HepG2 (cell line): ENCODE measurements at regions not wholly inside any gene's neighbourhood (a gene's known extent, or its start where the extent isn't known, plus 50 kb on each side); places are given as distances from the start of the nearest gene placed in this dataset.

Experiments used
- AFF4 ChIP-seq: sonication (generic); formaldehyde crosslinking; IDR thresholded peaks from 2 replicates; pipeline ENCODE4 v1.4.0; 2020; ENCODE audit warnings: missing genetic modification reagents
- CENPBD1 ChIP-seq: sonication (generic); formaldehyde crosslinking; IDR thresholded peaks from 2 replicates; pipeline ENCODE4 v1.8.0; 2022; ENCODE audit warnings: missing genetic modification reagents, low read depth, mild to moderate bottlenecking, borderline replicate concordance
- NFYB ChIP-seq: sonication (generic); formaldehyde crosslinking; IDR thresholded peaks from 2 replicates; pipeline ENCODE4 v1.4.0; 2020; ENCODE audit warnings: missing genetic modification reagents
- PHF5A ChIP-seq: IDR thresholded peaks from one replicate; pipeline ENCODE4 v1.6.1; 2018; ENCODE audit warnings: low read depth, missing genetic modification reagents; ENCODE audit not compliant: unreplicated experiment
- POLR2AphosphoS5 ChIP-seq: IDR thresholded peaks from 2 replicates; pipeline ENCODE4 v1.6.1; 2012; ENCODE audit warnings: low read depth, low read length
- ZNF274 ChIP-seq: sonication (generic); formaldehyde crosslinking; IDR thresholded peaks from 2 replicates; pipeline ENCODE4 v1.5.1; 2020; ENCODE audit warnings: mild to moderate bottlenecking, missing genetic modification reagents

- TF ChIP-seq CENPBD1 (CRISPR knock-in tag) = no peak
- TF ChIP-seq ZNF274 (CRISPR knock-in tag) = no peak
- TF ChIP-seq NFYB (CRISPR knock-in tag) = no peak
- no peak for TF ChIP-seq PHF5A (CRISPR knock-in tag)
- no peak for TF ChIP-seq POLR2AphosphoS5
- TF ChIP-seq AFF4 (CRISPR knock-in tag) = no peak
These were observed 1147.5 kb upstream of the ACVR2A start for GRCh38 chr2:146697307-146697706.
